H9 (cell line): ENCODE measurements at regions not wholly inside any gene's neighbourhood (a gene's known extent, or its start where the extent isn't known, plus 50 kb on each side); places are given as distances from the start of the nearest gene placed in this dataset.

ENCODE experiments used
- DNase-seq: peaks from one replicate; pipeline ENCODE4 v3.0.0-alpha.2; 2017
- H2AFZ ChIP-seq: one replicate; pipeline ENCODE4 v1.6.1; 2013; ENCODE audit warnings: mild to moderate bottlenecking, low read length, control low read depth, moderate library complexity
- H2AK5ac ChIP-seq: 2 replicates; pipeline ENCODE4 v1.6.1; 2013; ENCODE audit warnings: low read length, control low read depth, mixed read lengths; ENCODE audit not compliant: insufficient read length
- H2BK120ac ChIP-seq: one replicate; pipeline ENCODE4 v1.6.1; 2013; ENCODE audit warnings: low read depth, mild to moderate bottlenecking, low read length, control low read depth, inconsistent platforms; ENCODE audit not compliant: poor library complexity, severe bottlenecking
- H2BK12ac ChIP-seq: 2 replicates; pipeline ENCODE4 v1.6.1; 2013; ENCODE audit warnings: low read length, control low read depth, mixed read lengths, low read depth; ENCODE audit not compliant: insufficient read length
- H2BK15ac ChIP-seq: 2 replicates; pipeline ENCODE4 v1.6.1; 2013; ENCODE audit warnings: low read depth, low read length, control low read depth
- H2BK20ac ChIP-seq: one replicate; pipeline ENCODE4 v1.6.1; 2013; ENCODE audit warnings: low read depth, mild to moderate bottlenecking, low read length, control low read depth, inconsistent platforms; ENCODE audit not compliant: poor library complexity, severe bottlenecking
- H2BK5ac ChIP-seq: 2 replicates; pipeline ENCODE4 v1.6.1; 2013; ENCODE audit warnings: low read length, control low read depth, mixed read lengths; ENCODE audit not compliant: insufficient read length
- H3K14ac ChIP-seq: 2 replicates; pipeline ENCODE4 v1.6.1; 2013; ENCODE audit warnings: low read length, control low read depth; ENCODE audit not compliant: insufficient read depth
- H3K18ac ChIP-seq: 2 replicates; pipeline ENCODE4 v1.6.1; 2013; ENCODE audit warnings: low read depth, mild to moderate bottlenecking, mixed read lengths, low read length, control low read depth; ENCODE audit not compliant: insufficient read length
- H3K23ac ChIP-seq: 2 replicates; pipeline ENCODE4 v1.6.1; 2013; ENCODE audit warnings: low read length, control low read depth, mixed read lengths, low read depth; ENCODE audit not compliant: insufficient read length
- H3K23me2 ChIP-seq: 2 replicates; pipeline ENCODE4 v1.6.1; 2013; ENCODE audit warnings: low read depth, mild to moderate bottlenecking, mixed read lengths, low read length, control low read depth; ENCODE audit not compliant: insufficient read length, poor library complexity, severe bottlenecking
- H3K27ac ChIP-seq: 2 replicates; pipeline ENCODE4 v1.5.1; 2013; ENCODE audit warnings: low read length, control low read depth, mixed read lengths, low read depth; ENCODE audit not compliant: insufficient read length
- H3K27me3 ChIP-seq: 2 replicates; pipeline ENCODE4 v1.6.1; 2013; ENCODE audit warnings: low read length, control low read depth, inconsistent platforms; ENCODE audit not compliant: insufficient read depth
- H3K4ac ChIP-seq: 2 replicates; pipeline ENCODE4 v1.6.1; 2013; ENCODE audit warnings: low read depth, mild to moderate bottlenecking, control low read depth, inconsistent platforms, low read length, moderate library complexity
- H3K4me1 ChIP-seq: 2 replicates; pipeline ENCODE4 v1.6.1; 2013; ENCODE audit warnings: low read length, control low read depth, inconsistent platforms; ENCODE audit not compliant: insufficient read depth
- H3K4me2 ChIP-seq: 2 replicates; pipeline ENCODE4 v1.6.1; 2013; ENCODE audit warnings: low read length, control low read depth, mixed read lengths; ENCODE audit not compliant: insufficient read length, insufficient read depth
- H3K56ac ChIP-seq: 2 replicates; pipeline ENCODE4 v1.6.1; 2013; ENCODE audit warnings: low read depth, mild to moderate bottlenecking, mixed read lengths, low read length, control low read depth; ENCODE audit not compliant: insufficient read length
- H3K79me1 ChIP-seq: 2 replicates; pipeline ENCODE4 v1.6.1; 2013; ENCODE audit warnings: low read depth, mild to moderate bottlenecking, moderate library complexity, low read length, control low read depth, inconsistent platforms; ENCODE audit not compliant: insufficient read depth, poor library complexity, severe bottlenecking
- H3K79me2 ChIP-seq: 2 replicates; pipeline ENCODE4 v1.6.1; 2013; ENCODE audit warnings: low read length, control low read depth, inconsistent platforms; ENCODE audit not compliant: insufficient read depth
- H3K9ac ChIP-seq: 2 replicates; pipeline ENCODE4 v1.6.1; 2013; ENCODE audit warnings: low read length, control low read depth, mixed read lengths; ENCODE audit not compliant: insufficient read length; ENCODE audit errors: extremely low read depth
- H3K9me3 ChIP-seq: one replicate; pipeline ENCODE4 v1.6.1; 2013; ENCODE audit warnings: low read depth, low read length, inconsistent platforms; ENCODE audit not compliant: control insufficient read depth
- H3T11ph ChIP-seq: one replicate; pipeline ENCODE4 v1.6.1; 2013; ENCODE audit warnings: mild to moderate bottlenecking, low read length, control low read depth, inconsistent platforms
- H4K20me1 ChIP-seq: one replicate; pipeline ENCODE4 v1.6.1; 2013; ENCODE audit not compliant: control insufficient read depth, insufficient read length, insufficient read depth
- H4K5ac ChIP-seq: 2 replicates; pipeline ENCODE4 v1.6.1; 2013; ENCODE audit warnings: low read depth, mild to moderate bottlenecking, mixed read lengths, low read length, control low read depth; ENCODE audit not compliant: insufficient read length
- H4K8ac ChIP-seq: replicated peaks from 2 replicates; pipeline ENCODE4 v1.6.1; 2013; ENCODE audit warnings: low read length, control low read depth, mixed read lengths, low read depth; ENCODE audit not compliant: insufficient read length
- H4K91ac ChIP-seq: 2 replicates; pipeline ENCODE4 v1.6.1; 2013; ENCODE audit warnings: low read depth, mild to moderate bottlenecking, moderate library complexity, mixed read lengths, low read length, control low read depth; ENCODE audit not compliant: insufficient read length
- H3K27ac Mint-ChIP-seq, 3 experiments: 2 replicates in 2 of 3; 3 replicates in 1 of 3; pipeline ENCODE4 v1.8.0; 2020 to 2021; ENCODE audit warnings: mixed read lengths in 3 of 3, mild to moderate bottlenecking in 1 of 3, moderate library complexity in 1 of 3
- H3K27me3 Mint-ChIP-seq: 2 replicates; pipeline ENCODE4 v1.8.0; 2021; ENCODE audit warnings: low read depth, mild to moderate bottlenecking, moderate library complexity, mixed read lengths
- H3K36me3 Mint-ChIP-seq, 3 experiments: 2 replicates in 2 of 3; 3 replicates in 1 of 3; pipeline ENCODE4 v1.8.0; 2020 to 2021; ENCODE audit warnings: low read depth in 3 of 3, mixed read lengths in 3 of 3; ENCODE audit not compliant: insufficient read depth in 1 of 3
- H3K4me1 Mint-ChIP-seq, 2 experiments: 2 replicates each; pipeline ENCODE4 v1.8.0; 2020; ENCODE audit warnings: mixed read lengths in 2 of 2
- H3K4me3 Mint-ChIP-seq, 2 experiments: 2 replicates in 1 of 2; 3 replicates in 1 of 2; pipeline ENCODE4 v1.8.0; 2020 to 2021; ENCODE audit warnings: mild to moderate bottlenecking in 2 of 2, mixed read lengths in 2 of 2, moderate library complexity in 1 of 2
- H3K9me3 Mint-ChIP-seq, 2 experiments: 2 replicates in 1 of 2; 3 replicates in 1 of 2; pipeline ENCODE4 v1.8.0; 2020; ENCODE audit warnings: mild to moderate bottlenecking in 2 of 2, mixed read lengths in 2 of 2, moderate library complexity in 1 of 2
- WGBS: extraction: QIAGEN DNeasy Blood & Tissue Kit; methylation state at CpG from one replicate; pipeline ENCODE4 v1.1.7; 2013; ENCODE audit warnings: missing lambda C conversion rate, low lambda C conversion rate, mixed read lengths; ENCODE audit not compliant: insufficient read length; ENCODE audit errors: extremely low coverage; 5-methylcytosine and 5-hydroxymethylcytosine counted together
- TF ChIP-seq, protein P1 (sequence below): fragments of 200-600 bp; sonication (generic); conservative IDR thresholded peaks from 3 replicates; pipeline ENCODE4 v1.8.0; 2021; ENCODE audit warnings: antibody characterized with exemption, mild to moderate bottlenecking

DNA sequence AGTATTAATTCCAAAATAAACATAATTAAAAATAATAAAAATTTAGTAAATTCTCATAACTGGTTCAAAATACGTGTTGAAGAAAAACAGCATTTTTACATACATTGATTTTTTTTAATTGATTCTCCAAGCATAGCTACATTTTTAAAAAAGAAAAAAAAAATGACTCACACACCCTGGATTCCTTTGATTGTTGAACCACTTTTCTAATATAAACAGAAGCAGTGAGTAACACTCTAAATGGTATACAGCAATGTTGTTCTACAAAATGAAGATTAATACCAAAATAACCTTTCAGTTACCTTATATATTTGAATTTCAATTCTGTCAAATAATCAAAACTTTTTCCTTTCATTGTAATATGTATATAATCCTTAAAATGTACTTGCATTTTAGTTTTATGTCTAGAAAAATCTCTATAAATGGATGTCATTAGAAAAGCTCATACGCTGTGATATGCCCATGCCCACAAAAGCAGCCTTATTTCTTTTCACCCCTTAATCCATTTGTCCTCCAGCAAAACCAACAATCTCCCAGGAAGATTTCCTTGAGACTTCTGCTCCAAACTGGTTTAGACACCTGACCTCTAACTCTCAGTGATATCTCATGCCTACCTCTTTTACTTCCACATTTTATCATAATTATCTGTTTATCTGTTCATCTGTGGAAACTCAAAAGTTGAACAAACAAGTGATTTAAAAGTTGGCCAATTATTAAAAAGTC lies 246.4 kb upstream of the NR5A2 start:
- H2AFZ ChIP-seq, result no peak overlapping the region
- no peak overlapping the region for H2BK120ac ChIP-seq
- H3K27ac Mint-ChIP-seq, result no peak overlapping the region
- no peaks in the 10 kb centered on the region for H3K79me2 ChIP-seq
- H4K20me1 ChIP-seq, result no peaks in the 10 kb centered on the region
- no peak overlapping the region for H3K4ac ChIP-seq
- H3K4me1 Mint-ChIP-seq, result peaks cover 3 to 13% of the 10 kb centered on the region in 2 experiments
- H3K36me3 Mint-ChIP-seq, result no peaks in the 10 kb centered on the region; a peak in 1 of 7 replicates
- no peak overlapping the region for H3K4me2 ChIP-seq
- TF ChIP-seq, protein P1, sequence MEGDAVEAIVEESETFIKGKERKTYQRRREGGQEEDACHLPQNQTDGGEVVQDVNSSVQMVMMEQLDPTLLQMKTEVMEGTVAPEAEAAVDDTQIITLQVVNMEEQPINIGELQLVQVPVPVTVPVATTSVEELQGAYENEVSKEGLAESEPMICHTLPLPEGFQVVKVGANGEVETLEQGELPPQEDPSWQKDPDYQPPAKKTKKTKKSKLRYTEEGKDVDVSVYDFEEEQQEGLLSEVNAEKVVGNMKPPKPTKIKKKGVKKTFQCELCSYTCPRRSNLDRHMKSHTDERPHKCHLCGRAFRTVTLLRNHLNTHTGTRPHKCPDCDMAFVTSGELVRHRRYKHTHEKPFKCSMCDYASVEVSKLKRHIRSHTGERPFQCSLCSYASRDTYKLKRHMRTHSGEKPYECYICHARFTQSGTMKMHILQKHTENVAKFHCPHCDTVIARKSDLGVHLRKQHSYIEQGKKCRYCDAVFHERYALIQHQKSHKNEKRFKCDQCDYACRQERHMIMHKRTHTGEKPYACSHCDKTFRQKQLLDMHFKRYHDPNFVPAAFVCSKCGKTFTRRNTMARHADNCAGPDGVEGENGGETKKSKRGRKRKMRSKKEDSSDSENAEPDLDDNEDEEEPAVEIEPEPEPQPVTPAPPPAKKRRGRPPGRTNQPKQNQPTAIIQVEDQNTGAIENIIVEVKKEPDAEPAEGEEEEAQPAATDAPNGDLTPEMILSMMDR, result no peak
- no peaks in the 10 kb centered on the region; the same call in 1 of the 2 replicates for H3K4me1 ChIP-seq
- H3K79me1 ChIP-seq, result no peaks in the 10 kb centered on the region
- no peaks in the 10 kb centered on the region; a peak in 2 of 5 replicates for H3K9me3 Mint-ChIP-seq
- no peak overlapping the region for H4K5ac ChIP-seq
- no peak overlapping the region for H3K23ac ChIP-seq
- H2BK15ac ChIP-seq, result no peak overlapping the region
- H2BK12ac ChIP-seq, result no peak overlapping the region
- H3K18ac ChIP-seq, result no peak overlapping the region
- no CpG with 5 or more reads among the region's 2 CpGs for WGBS
- H3K27me3 ChIP-seq, result no peaks in the 10 kb centered on the region
- no peaks in the 10 kb centered on the region for H3K23me2 ChIP-seq
- H3T11ph ChIP-seq, result no peak overlapping the region
- no peak for DNase-seq
- H4K91ac ChIP-seq, result no peak overlapping the region
- H2BK20ac ChIP-seq, result no peak overlapping the region
- no peak overlapping the region for H3K9ac ChIP-seq
- H2BK5ac ChIP-seq, result no peak overlapping the region
- no peak overlapping the region for H3K4me3 Mint-ChIP-seq
- H2AK5ac ChIP-seq, result no peak overlapping the region
- no peaks in the 10 kb centered on the region for H3K9me3 ChIP-seq
- H3K56ac ChIP-seq, result no peak overlapping the region
- no peaks in the 10 kb centered on the region for H3K27me3 Mint-ChIP-seq
- no peak overlapping the region for H3K14ac ChIP-seq
- no peak overlapping the region for H3K27ac ChIP-seq
- no peak overlapping the region for H4K8ac ChIP-seq
